HEK293 (cell line): ENCODE measurements at regions not wholly inside any gene's neighbourhood (a gene's known extent, or its start where the extent isn't known, plus 50 kb on each side); places are given as distances from the start of the nearest gene placed in this dataset.
A peak's percentile ranks its signal among the peaks of the same experiment; 100 is the strongest.

Experiments used
- HOXA7 ChIP-seq: sonication (generic); formaldehyde crosslinking; IDR thresholded peaks from 2 replicates; pipeline ENCODE4 v1.8.1; 2022; ENCODE audit warnings: missing genetic modification reagents, borderline replicate concordance
- HOXC10 ChIP-seq: sonication (generic); formaldehyde crosslinking; IDR thresholded peaks from 2 replicates; pipeline ENCODE4 v1.8.1; 2023; ENCODE audit warnings: mild to moderate bottlenecking, missing genetic modification reagents
- IKZF3 ChIP-seq: fragments of 450-650 bp; IDR thresholded peaks from 2 replicates; pipeline ENCODE4 v1.5.0; 2018; ENCODE audit warnings: missing biosample characterization, mild to moderate bottlenecking, missing genetic modification characterization, moderate library complexity
- KLF1 ChIP-seq: fragments of 450-650 bp; formaldehyde crosslinking; IDR thresholded peaks from 2 replicates; pipeline ENCODE4 v1.5.1; 2016; ENCODE audit warnings: missing biosample characterization, missing genetic modification characterization
- KLF10 ChIP-seq: fragments of 450-650 bp; IDR thresholded peaks from 2 replicates; pipeline ENCODE4 v1.5.1; 2018; ENCODE audit warnings: missing biosample characterization, mild to moderate bottlenecking, missing genetic modification characterization
- MZF1 ChIP-seq: fragments of 450-650 bp; formaldehyde crosslinking; IDR thresholded peaks from 2 replicates; pipeline ENCODE4 v1.5.1; 2017; ENCODE audit warnings: missing biosample characterization, missing genetic modification characterization, borderline replicate concordance
- SCRT1 ChIP-seq: fragments of 450-650 bp; formaldehyde crosslinking; IDR thresholded peaks from 2 replicates; pipeline ENCODE4 v1.5.1; 2016; ENCODE audit warnings: missing biosample characterization, missing genetic modification characterization, borderline replicate concordance
- SP3 ChIP-seq: fragments of 450-650 bp; formaldehyde crosslinking; IDR thresholded peaks from 2 replicates; pipeline ENCODE4 v1.5.1; 2016; ENCODE audit warnings: missing biosample characterization, missing genetic modification characterization
- TCF7L2 ChIP-seq: IDR thresholded peaks from 2 replicates; pipeline ENCODE4 v1.6.1; 2011; ENCODE audit warnings: low read depth, mild to moderate bottlenecking, inconsistent platforms, low read length, moderate library complexity, borderline replicate concordance
- ZBTB21 ChIP-seq: fragments of 450-650 bp; formaldehyde crosslinking; IDR thresholded peaks from 2 replicates; pipeline ENCODE4 v1.5.1; 2017; ENCODE audit warnings: missing biosample characterization, missing genetic modification characterization
- ZBTB48 ChIP-seq: fragments of 450-650 bp; formaldehyde crosslinking; IDR thresholded peaks from 2 replicates; pipeline ENCODE4 v1.5.1; 2016; ENCODE audit warnings: missing biosample characterization, missing genetic modification characterization
- ZEB2 ChIP-seq: fragments of 450-650 bp; formaldehyde crosslinking; IDR thresholded peaks from 2 replicates; pipeline ENCODE4 v1.5.1; 2016; ENCODE audit warnings: missing biosample characterization, missing genetic modification characterization
- ZFP3 ChIP-seq: fragments of 450-650 bp; formaldehyde crosslinking; IDR thresholded peaks from 2 replicates; pipeline ENCODE4 v1.5.1; 2016; ENCODE audit warnings: low read depth, missing biosample characterization, missing genetic modification characterization
- ZNF140 ChIP-seq: fragments of 450-650 bp; formaldehyde crosslinking; IDR thresholded peaks from 2 replicates; pipeline ENCODE4 v1.5.1; 2016; ENCODE audit warnings: missing biosample characterization, missing genetic modification characterization
- ZNF157 ChIP-seq: fragments of 450-650 bp; formaldehyde crosslinking; IDR thresholded peaks from 2 replicates; pipeline ENCODE4 v1.5.1; 2016; ENCODE audit warnings: missing biosample characterization, missing genetic modification characterization
- ZNF2 ChIP-seq: fragments of 450-650 bp; formaldehyde crosslinking; IDR thresholded peaks from 2 replicates; pipeline ENCODE4 v1.5.1; 2016; ENCODE audit warnings: missing biosample characterization, missing genetic modification characterization
- ZNF239 ChIP-seq: fragments of 450-650 bp; formaldehyde crosslinking; IDR thresholded peaks from 2 replicates; pipeline ENCODE4 v1.5.1; 2016; ENCODE audit warnings: missing biosample characterization, missing genetic modification characterization
- ZNF24 ChIP-seq: fragments of 450-650 bp; formaldehyde crosslinking; IDR thresholded peaks from 2 replicates; pipeline ENCODE4 v1.5.1; 2016; ENCODE audit warnings: missing biosample characterization, missing genetic modification characterization
- ZNF274 ChIP-seq, 2 experiments: fragments of 200-500 bp in 1 of 2; fragments of 450-650 bp in 1 of 2; sonication (Bioruptor generic) in 1 of 2; formaldehyde crosslinking in 1 of 2; IDR thresholded peaks; 2 replicates each; pipeline versions ENCODE4 v1.5.1 to v1.6.1; 2014 to 2016; ENCODE audit warnings: borderline replicate concordance in 1 of 2, inconsistent platforms in 1 of 2, low read length in 1 of 2, missing biosample characterization in 1 of 2, missing genetic modification characterization in 1 of 2
- ZNF335 ChIP-seq: fragments of 450-650 bp; formaldehyde crosslinking; conservative IDR thresholded peaks from 2 replicates; pipeline ENCODE4 v1.5.1; 2016; ENCODE audit warnings: missing biosample characterization, missing genetic modification characterization
- ZNF433 ChIP-seq: fragments of 450-650 bp; formaldehyde crosslinking; IDR thresholded peaks from 2 replicates; pipeline ENCODE4 v1.5.1; 2016; ENCODE audit warnings: missing biosample characterization, missing genetic modification characterization, low read depth
- ZNF501 ChIP-seq: fragments of 450-650 bp; formaldehyde crosslinking; IDR thresholded peaks from 2 replicates; pipeline ENCODE4 v1.5.1; 2016; ENCODE audit warnings: missing biosample characterization, missing genetic modification characterization
- ZNF555 ChIP-seq: fragments of 450-650 bp; formaldehyde crosslinking; conservative IDR thresholded peaks from 2 replicates; pipeline ENCODE4 v1.5.1; 2017; ENCODE audit warnings: missing biosample characterization, mild to moderate bottlenecking, missing genetic modification characterization, inconsistent platforms
- ZNF677 ChIP-seq: fragments of 450-650 bp; IDR thresholded peaks from 2 replicates; pipeline ENCODE4 v1.5.0; 2018; ENCODE audit warnings: missing biosample characterization, mild to moderate bottlenecking, missing genetic modification characterization, moderate library complexity
- ZNF747 ChIP-seq: fragments of 450-650 bp; formaldehyde crosslinking; IDR thresholded peaks from 2 replicates; pipeline ENCODE4 v1.5.1; 2016; ENCODE audit warnings: missing biosample characterization, missing genetic modification characterization
- ZNF785 ChIP-seq: fragments of 450-650 bp; formaldehyde crosslinking; IDR thresholded peaks from 2 replicates; pipeline ENCODE4 v1.5.1; 2016; ENCODE audit warnings: missing biosample characterization, missing genetic modification characterization
- TF ChIP-seq, protein P1 (sequence below): fragments of 450-650 bp; formaldehyde crosslinking; IDR thresholded peaks from 2 replicates; pipeline ENCODE4 v1.5.1; 2016; ENCODE audit warnings: missing biosample characterization, missing genetic modification characterization, borderline replicate concordance
- TF ChIP-seq, protein P2 (sequence below): fragments of 450-650 bp; formaldehyde crosslinking; IDR thresholded peaks from 2 replicates; pipeline ENCODE4 v1.5.1; 2016; ENCODE audit warnings: missing biosample characterization, missing genetic modification characterization
- TF ChIP-seq, protein P3 (sequence below): fragments of 450-650 bp; formaldehyde crosslinking; IDR thresholded peaks from 2 replicates; pipeline ENCODE4 v1.5.1; 2016; ENCODE audit warnings: missing biosample characterization, missing genetic modification characterization
- TF ChIP-seq, protein P4 (sequence below): fragments of 450-650 bp; formaldehyde crosslinking; IDR thresholded peaks from 2 replicates; pipeline ENCODE4 v1.5.1; 2016; ENCODE audit warnings: missing biosample characterization, missing genetic modification characterization, borderline replicate concordance

DNA sequence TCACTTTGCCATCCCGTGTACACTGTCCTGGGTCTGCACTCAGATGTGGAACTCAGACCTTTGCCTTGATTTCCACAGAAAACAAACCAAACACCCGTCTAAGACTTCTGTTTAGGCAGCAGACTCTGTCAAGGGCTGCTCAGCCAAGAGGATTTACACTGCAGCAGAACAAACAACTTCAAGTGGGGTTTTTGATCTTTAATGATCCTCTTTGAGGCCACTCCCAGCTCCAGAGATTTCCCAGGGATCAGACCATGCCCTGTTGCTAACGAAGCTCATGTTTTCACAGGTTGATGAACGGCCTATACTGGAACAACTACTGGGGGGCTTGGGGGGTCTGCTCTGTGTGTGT, 52.5 kb upstream of the LGALSL start (continued):
- TF ChIP-seq SCRT1 (tag by site-specific recombination), result peak; percentile 42; the same call in 1 of the 2 replicates
- no peak for TF ChIP-seq ZNF24
- TF ChIP-seq KLF1 (tag by site-specific recombination), result peak; percentile 22; the same call in 1 of the 2 replicates
- TF ChIP-seq, protein P1, sequence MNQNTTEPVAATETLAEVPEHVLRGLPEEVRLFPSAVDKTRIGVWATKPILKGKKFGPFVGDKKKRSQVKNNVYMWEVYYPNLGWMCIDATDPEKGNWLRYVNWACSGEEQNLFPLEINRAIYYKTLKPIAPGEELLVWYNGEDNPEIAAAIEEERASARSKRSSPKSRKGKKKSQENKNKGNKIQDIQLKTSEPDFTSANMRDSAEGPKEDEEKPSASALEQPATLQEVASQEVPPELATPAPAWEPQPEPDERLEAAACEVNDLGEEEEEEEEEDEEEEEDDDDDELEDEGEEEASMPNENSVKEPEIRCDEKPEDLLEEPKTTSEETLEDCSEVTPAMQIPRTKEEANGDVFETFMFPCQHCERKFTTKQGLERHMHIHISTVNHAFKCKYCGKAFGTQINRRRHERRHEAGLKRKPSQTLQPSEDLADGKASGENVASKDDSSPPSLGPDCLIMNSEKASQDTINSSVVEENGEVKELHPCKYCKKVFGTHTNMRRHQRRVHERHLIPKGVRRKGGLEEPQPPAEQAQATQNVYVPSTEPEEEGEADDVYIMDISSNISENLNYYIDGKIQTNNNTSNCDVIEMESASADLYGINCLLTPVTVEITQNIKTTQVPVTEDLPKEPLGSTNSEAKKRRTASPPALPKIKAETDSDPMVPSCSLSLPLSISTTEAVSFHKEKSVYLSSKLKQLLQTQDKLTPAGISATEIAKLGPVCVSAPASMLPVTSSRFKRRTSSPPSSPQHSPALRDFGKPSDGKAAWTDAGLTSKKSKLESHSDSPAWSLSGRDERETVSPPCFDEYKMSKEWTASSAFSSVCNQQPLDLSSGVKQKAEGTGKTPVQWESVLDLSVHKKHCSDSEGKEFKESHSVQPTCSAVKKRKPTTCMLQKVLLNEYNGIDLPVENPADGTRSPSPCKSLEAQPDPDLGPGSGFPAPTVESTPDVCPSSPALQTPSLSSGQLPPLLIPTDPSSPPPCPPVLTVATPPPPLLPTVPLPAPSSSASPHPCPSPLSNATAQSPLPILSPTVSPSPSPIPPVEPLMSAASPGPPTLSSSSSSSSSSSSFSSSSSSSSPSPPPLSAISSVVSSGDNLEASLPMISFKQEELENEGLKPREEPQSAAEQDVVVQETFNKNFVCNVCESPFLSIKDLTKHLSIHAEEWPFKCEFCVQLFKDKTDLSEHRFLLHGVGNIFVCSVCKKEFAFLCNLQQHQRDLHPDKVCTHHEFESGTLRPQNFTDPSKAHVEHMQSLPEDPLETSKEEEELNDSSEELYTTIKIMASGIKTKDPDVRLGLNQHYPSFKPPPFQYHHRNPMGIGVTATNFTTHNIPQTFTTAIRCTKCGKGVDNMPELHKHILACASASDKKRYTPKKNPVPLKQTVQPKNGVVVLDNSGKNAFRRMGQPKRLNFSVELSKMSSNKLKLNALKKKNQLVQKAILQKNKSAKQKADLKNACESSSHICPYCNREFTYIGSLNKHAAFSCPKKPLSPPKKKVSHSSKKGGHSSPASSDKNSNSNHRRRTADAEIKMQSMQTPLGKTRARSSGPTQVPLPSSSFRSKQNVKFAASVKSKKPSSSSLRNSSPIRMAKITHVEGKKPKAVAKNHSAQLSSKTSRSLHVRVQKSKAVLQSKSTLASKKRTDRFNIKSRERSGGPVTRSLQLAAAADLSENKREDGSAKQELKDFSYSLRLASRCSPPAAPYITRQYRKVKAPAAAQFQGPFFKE (tag by site-specific recombination), result no peak
- no peak for TF ChIP-seq ZBTB21 (tag by site-specific recombination)
- TF ChIP-seq ZEB2 (tag by site-specific recombination), result no peak
- no peak for TF ChIP-seq KLF10 (tag by site-specific recombination)
- TF ChIP-seq HOXA7, result no peak
- TF ChIP-seq ZNF555, result no peak
- TF ChIP-seq HOXC10 (CRISPR knock-in tag), result no peak
- TF ChIP-seq ZNF433, result no peak
- TF ChIP-seq SP3 (tag by site-specific recombination), result no peak
- no peak for TF ChIP-seq ZNF140
- peak; percentile 72; the same call in 1 of the 2 replicates for TF ChIP-seq TCF7L2
- TF ChIP-seq ZNF785, result no peak
- TF ChIP-seq, protein P2, sequence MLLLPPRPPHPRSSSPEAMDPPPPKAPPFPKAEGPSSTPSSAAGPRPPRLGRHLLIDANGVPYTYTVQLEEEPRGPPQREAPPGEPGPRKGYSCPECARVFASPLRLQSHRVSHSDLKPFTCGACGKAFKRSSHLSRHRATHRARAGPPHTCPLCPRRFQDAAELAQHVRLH (tag by site-specific recombination), result no peak
- no peak for TF ChIP-seq ZNF335 (tag by site-specific recombination)
- TF ChIP-seq, protein P3, sequence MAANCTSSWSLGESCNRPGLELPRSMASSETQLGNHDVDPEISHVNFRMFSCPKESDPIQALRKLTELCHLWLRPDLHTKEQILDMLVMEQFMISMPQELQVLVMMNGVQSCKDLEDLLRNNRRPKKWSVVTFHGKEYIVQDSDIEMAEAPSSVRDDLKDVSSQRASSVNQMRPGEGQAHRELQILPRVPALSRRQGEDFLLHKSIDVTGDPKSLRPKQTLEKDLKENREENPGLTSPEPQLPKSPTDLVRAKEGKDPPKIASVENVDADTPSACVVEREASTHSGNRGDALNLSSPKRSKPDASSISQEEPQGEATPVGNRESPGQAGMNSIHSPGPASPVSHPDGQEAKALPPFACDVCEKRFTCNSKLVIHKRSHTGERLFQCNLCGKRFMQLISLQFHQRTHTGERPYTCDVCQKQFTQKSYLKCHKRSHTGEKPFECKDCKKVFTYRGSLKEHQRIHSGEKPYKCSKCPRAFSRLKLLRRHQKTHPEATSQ (tag by site-specific recombination), result no peak
- no peak for TF ChIP-seq ZFP3 (tag by site-specific recombination)
- TF ChIP-seq IKZF3 (tag by site-specific recombination), result no peak
- no peak for TF ChIP-seq ZNF747 (tag by site-specific recombination)
- TF ChIP-seq ZNF2 (tag by site-specific recombination), result no peak
- TF ChIP-seq ZNF157 (tag by site-specific recombination), result no peak
- TF ChIP-seq ZBTB48 (tag by site-specific recombination), result peak; percentile 42; the same call in 1 of the 2 replicates
- no peak for TF ChIP-seq ZNF274 (IDR thresholded peaks at IDR 0.05; ENCODE audit: low read length)
- no peak for TF ChIP-seq ZNF274 (tag by site-specific recombination; IDR thresholded peaks at IDR 0.05; ENCODE audit: borderline replicate concordance)
- no peak for TF ChIP-seq ZNF239 (tag by site-specific recombination)
- TF ChIP-seq MZF1 (tag by site-specific recombination), result no peak
- TF ChIP-seq ZNF677 (tag by site-specific recombination), result no peak
- TF ChIP-seq ZNF501 (tag by site-specific recombination), result no peak
- TF ChIP-seq, protein P4, sequence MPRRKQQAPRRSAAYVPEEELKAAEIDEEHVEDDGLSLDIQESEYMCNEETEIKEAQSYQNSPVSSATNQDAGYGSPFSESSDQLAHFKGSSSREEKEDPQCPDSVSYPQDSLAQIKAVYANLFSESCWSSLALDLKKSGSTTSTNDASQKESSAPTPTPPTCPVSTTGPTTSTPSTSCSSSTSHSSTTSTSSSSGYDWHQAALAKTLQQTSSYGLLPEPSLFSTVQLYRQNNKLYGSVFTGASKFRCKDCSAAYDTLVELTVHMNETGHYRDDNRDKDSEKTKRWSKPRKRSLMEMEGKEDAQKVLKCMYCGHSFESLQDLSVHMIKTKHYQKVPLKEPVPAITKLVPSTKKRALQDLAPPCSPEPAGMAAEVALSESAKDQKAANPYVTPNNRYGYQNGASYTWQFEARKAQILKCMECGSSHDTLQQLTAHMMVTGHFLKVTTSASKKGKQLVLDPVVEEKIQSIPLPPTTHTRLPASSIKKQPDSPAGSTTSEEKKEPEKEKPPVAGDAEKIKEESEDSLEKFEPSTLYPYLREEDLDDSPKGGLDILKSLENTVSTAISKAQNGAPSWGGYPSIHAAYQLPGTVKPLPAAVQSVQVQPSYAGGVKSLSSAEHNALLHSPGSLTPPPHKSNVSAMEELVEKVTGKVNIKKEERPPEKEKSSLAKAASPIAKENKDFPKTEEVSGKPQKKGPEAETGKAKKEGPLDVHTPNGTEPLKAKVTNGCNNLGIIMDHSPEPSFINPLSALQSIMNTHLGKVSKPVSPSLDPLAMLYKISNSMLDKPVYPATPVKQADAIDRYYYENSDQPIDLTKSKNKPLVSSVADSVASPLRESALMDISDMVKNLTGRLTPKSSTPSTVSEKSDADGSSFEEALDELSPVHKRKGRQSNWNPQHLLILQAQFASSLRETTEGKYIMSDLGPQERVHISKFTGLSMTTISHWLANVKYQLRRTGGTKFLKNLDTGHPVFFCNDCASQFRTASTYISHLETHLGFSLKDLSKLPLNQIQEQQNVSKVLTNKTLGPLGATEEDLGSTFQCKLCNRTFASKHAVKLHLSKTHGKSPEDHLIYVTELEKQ, result no peak
